ENCODE measurements at regions not wholly inside any gene's neighbourhood (a gene's known extent, or its start where the extent isn't known, plus 50 kb on each side); places are given as distances from the start of the nearest gene placed in this dataset.

DNA sequence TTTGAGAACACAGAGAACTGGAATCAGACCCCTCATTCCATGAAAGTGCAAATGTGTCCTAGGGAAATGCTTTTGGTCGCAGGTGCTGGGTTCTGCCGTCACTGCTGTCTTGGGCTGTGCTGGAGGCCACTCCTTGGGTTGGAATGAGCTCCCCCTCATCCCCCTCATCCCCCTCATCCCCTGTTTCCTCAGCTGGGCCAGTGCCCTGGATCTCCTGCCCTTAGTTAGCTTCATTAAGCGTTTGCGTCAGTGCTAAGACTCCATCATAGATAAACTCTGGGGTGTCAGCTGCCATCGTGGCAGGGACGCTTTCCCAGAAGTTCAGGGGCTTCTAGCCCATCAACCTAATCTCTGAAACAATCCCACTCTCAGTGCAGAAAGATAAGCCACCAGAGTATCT, 97.1 kb upstream of the ZNF516 start:
- no peaks in the 10 kb centered on the region for H3F3A ChIP-seq (ENCODE audit: insufficient read depth, low read length)
- no peaks in the 10 kb centered on the region for H3K4me1 ChIP-seq (ENCODE audit: insufficient read depth, low read length, severe bottlenecking)
- H3K27me3 ChIP-seq (ENCODE audit: insufficient read depth, low read length): 0 out of 2 replicates have a peak, but pooled peaks cover 6% of the 10 kb centered on the region
- no peak overlapping the region for H3K4me2 ChIP-seq (ENCODE audit: low read length)
- no peak overlapping the region for H3K9ac ChIP-seq (ENCODE audit: low read length)
- no peaks in the 10 kb centered on the region for H3K9me3 ChIP-seq (ENCODE audit: low read length)
- TF ChIP-seq, protein P1, sequence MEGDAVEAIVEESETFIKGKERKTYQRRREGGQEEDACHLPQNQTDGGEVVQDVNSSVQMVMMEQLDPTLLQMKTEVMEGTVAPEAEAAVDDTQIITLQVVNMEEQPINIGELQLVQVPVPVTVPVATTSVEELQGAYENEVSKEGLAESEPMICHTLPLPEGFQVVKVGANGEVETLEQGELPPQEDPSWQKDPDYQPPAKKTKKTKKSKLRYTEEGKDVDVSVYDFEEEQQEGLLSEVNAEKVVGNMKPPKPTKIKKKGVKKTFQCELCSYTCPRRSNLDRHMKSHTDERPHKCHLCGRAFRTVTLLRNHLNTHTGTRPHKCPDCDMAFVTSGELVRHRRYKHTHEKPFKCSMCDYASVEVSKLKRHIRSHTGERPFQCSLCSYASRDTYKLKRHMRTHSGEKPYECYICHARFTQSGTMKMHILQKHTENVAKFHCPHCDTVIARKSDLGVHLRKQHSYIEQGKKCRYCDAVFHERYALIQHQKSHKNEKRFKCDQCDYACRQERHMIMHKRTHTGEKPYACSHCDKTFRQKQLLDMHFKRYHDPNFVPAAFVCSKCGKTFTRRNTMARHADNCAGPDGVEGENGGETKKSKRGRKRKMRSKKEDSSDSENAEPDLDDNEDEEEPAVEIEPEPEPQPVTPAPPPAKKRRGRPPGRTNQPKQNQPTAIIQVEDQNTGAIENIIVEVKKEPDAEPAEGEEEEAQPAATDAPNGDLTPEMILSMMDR (IDR thresholded peaks at IDR 0.05; ENCODE audit: low read length): no peak
- no peak for TF ChIP-seq EZH2 (IDR thresholded peaks at IDR 0.05; ENCODE audit: borderline replicate concordance, low read length)
- no peak overlapping the region for H2AFZ ChIP-seq (ENCODE audit: low read length)
- no peak overlapping the region for H3K27ac ChIP-seq (ENCODE audit: low read depth, low read length, poor library complexity, severe bottlenecking)
- H3K4me3 ChIP-seq (ENCODE audit: low read depth, low read length, poor library complexity, severe bottlenecking): no peak overlapping the region
- no peaks in the 10 kb centered on the region for H3K36me3 ChIP-seq (ENCODE audit: insufficient read depth, low read length)
- no peaks in the 10 kb centered on the region for H4K20me1 ChIP-seq (ENCODE audit: insufficient read depth, low read length)
- no peaks in the 10 kb centered on the region for H3K9me2 ChIP-seq (ENCODE audit: low read depth, low read length)
- H3K79me2 ChIP-seq (ENCODE audit: insufficient read depth, low read length): no peaks in the 10 kb centered on the region

DNA sequence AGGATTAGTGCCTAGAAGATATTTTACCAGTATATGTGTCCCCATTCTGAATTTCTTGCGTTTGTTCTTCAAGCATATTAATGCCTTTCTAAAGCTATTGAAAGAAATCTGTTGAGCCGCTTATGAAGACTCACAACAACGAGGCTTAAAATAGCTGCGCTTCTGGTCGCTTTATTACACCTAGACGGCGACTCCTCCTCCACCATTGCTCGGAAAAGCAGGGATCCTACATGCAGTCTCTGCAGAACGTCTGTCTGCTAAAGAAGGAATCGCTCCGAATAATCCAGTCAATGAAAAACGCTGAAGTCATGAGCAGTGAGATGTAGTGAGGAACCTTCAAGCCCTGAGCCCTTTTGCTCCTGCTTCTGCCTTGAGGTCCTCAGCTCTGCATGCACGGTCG, 94.8 kb upstream of the ZNF516 start:
- H3K79me2 ChIP-seq (ENCODE audit: insufficient read depth, low read length): no peaks in the 10 kb centered on the region
- no peak overlapping the region for H2AFZ ChIP-seq (ENCODE audit: low read length)
- H3K9ac ChIP-seq (ENCODE audit: low read length): no peak overlapping the region

DNA sequence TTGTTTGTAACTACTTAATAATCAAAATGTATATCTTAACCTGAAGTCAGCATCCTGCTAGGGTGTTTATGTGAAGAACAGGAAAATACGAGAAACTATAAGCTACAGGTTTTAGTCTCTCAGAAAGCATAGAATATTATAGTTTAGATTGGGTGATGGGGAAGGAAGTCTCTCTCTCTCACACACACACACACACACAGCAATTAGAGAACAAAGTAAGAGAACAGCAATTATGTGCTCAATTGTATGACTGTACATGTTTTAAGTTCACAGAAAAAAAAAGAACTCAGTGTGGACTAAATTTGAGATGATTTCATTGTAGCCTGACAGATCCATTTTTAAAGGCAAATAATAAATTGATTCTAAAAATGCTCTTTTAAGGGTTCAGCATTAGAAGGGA, 94.3 kb upstream of the ZNF516 start:
- Histone ChIP-seq H3K4me3 (ENCODE audit: low read depth, low read length, poor library complexity, severe bottlenecking) (no peak overlapping the region), H4K20me1 (ENCODE audit: insufficient read depth, low read length) (no peaks in the 10 kb centered on the region), H3F3A (ENCODE audit: insufficient read depth, low read length) (no peaks in the 10 kb centered on the region), H3K9me3 (ENCODE audit: low read length) (no peaks in the 10 kb centered on the region), H3K9me2 (ENCODE audit: low read depth, low read length) (no peaks in the 10 kb centered on the region), H3K4me2 (ENCODE audit: low read length) (no peak overlapping the region), H3K36me3 (ENCODE audit: insufficient read depth, low read length) (no peaks in the 10 kb centered on the region), H3K4me1 (ENCODE audit: insufficient read depth, low read length, severe bottlenecking) (no peaks in the 10 kb centered on the region), H3K79me2 (ENCODE audit: insufficient read depth, low read length) (no peaks in the 10 kb centered on the region), H2AFZ (ENCODE audit: low read length) (no peak overlapping the region), H3K9ac (ENCODE audit: low read length) (no peak overlapping the region), H3K27me3 (ENCODE audit: insufficient read depth, low read length) (0 out of 2 replicates have a peak, but pooled peaks cover 6% of the 10 kb centered on the region), H3K27ac (ENCODE audit: low read depth, low read length, poor library complexity, severe bottlenecking) (no peak overlapping the region)
- TF ChIP-seq EZH2 (IDR thresholded peaks at IDR 0.05; ENCODE audit: borderline replicate concordance, low read length): no peak
- TF ChIP-seq, protein P1 (IDR thresholded peaks at IDR 0.05; ENCODE audit: low read length): no peak

More for the DNA sequence above, 94.8 kb upstream of the ZNF516 start:
- no peaks in the 10 kb centered on the region for H3K36me3 ChIP-seq (ENCODE audit: insufficient read depth, low read length)
- no peak overlapping the region for H3K4me3 ChIP-seq (ENCODE audit: low read depth, low read length, poor library complexity, severe bottlenecking)
- no peaks in the 10 kb centered on the region for H3F3A ChIP-seq (ENCODE audit: insufficient read depth, low read length)
- H3K4me2 ChIP-seq (ENCODE audit: low read length): no peak overlapping the region
- TF ChIP-seq EZH2 (IDR thresholded peaks at IDR 0.05; ENCODE audit: borderline replicate concordance, low read length): no peak
- TF ChIP-seq, protein P1 (IDR thresholded peaks at IDR 0.05; ENCODE audit: low read length): no peak
- no peaks in the 10 kb centered on the region for H3K9me3 ChIP-seq (ENCODE audit: low read length)
- H3K27me3 ChIP-seq (ENCODE audit: insufficient read depth, low read length): 0 out of 2 replicates have a peak, but pooled peaks cover 6% of the 10 kb centered on the region
- no peaks in the 10 kb centered on the region for H3K9me2 ChIP-seq (ENCODE audit: low read depth, low read length)
- no peaks in the 10 kb centered on the region for H3K4me1 ChIP-seq (ENCODE audit: insufficient read depth, low read length, severe bottlenecking)
- H4K20me1 ChIP-seq (ENCODE audit: insufficient read depth, low read length): no peaks in the 10 kb centered on the region
- no peak overlapping the region for H3K27ac ChIP-seq (ENCODE audit: low read depth, low read length, poor library complexity, severe bottlenecking)
